Breast epithelium (tissue), 4 donors: ENCODE measurements at regions not wholly inside any gene's neighbourhood (a gene's known extent, or its start where the extent isn't known, plus 50 kb on each side); places are given as distances from the start of the nearest gene placed in this dataset.

Experiments
- DNase-seq, 2 donors: peaks; one replicate each; pipeline ENCODE4 v3.0.0-alpha.2; 2019; ENCODE audit warnings: low spot score in 2 of 2
- H3K27ac ChIP-seq, 2 donors: fragments of 200-600 bp; sonication (generic) in 1 of 2; one replicate each; pipeline ENCODE4 v1.5.1; 2016 to 2019; ENCODE audit warnings: mild to moderate bottlenecking in 1 of 2
- H3K27me3 ChIP-seq, 2 donors: fragments of 200-600 bp; sonication (generic) in 1 of 2; one replicate each; pipeline versions ENCODE4 v1.5.1 to v1.6.0; 2017 to 2019; ENCODE audit warnings: control low read depth in 1 of 2, mild to moderate bottlenecking in 1 of 2
- H3K36me3 ChIP-seq: fragments of 200-600 bp; one replicate; pipeline ENCODE4 v1.5.1; 2019
- H3K4me1 ChIP-seq, 2 donors: fragments of 200-600 bp; sonication (generic); one replicate each; pipeline ENCODE4 v1.5.1; 2016 to 2019; ENCODE audit warnings: control low read depth in 1 of 2
- H3K4me3 ChIP-seq, 3 donors: fragments of 200-600 bp; sonication (generic); 1 replicate in 2 of 3; 2 replicates in 1 of 3; pipeline ENCODE4 v1.5.1; 2016 to 2019; ENCODE audit warnings: mild to moderate bottlenecking in 3 of 3, moderate library complexity in 2 of 3
- H3K9me3 ChIP-seq, 2 donors: fragments of 200-600 bp; sonication (generic) in 1 of 2; one replicate each; pipeline ENCODE4 v1.5.1; 2016 to 2019; ENCODE audit warnings: control low read depth in 1 of 2
- POLR2A ChIP-seq: fragments of 450-650 bp; IDR thresholded peaks from one replicate; pipeline ENCODE4 v1.6.1; 2016; ENCODE audit warnings: antibody characterized with exemption, mild to moderate bottlenecking, moderate library complexity
- POLR2AphosphoS5 ChIP-seq, 3 donors: sonication (generic); formaldehyde crosslinking; IDR thresholded peaks; one replicate each; pipeline ENCODE4 v1.6.1; 2017; ENCODE audit warnings: antibody characterized with exemption in 3 of 3
- intact Hi-C: fragments of 100-400 bp; cut with DNase I; formaldehyde crosslinking; loops from one replicate; pipeline ENCODE4 v1.15.1; 2023; ENCODE audit warnings: low total_unique reads
- TF ChIP-seq, protein P1 (sequence below), 3 donors: fragments of 450-650 bp; IDR thresholded peaks; one replicate each; pipeline ENCODE4 v1.5.1; 2016 to 2017; ENCODE audit warnings: antibody characterized with exemption in 3 of 3, mild to moderate bottlenecking in 3 of 3, moderate library complexity in 3 of 3

DNA sequence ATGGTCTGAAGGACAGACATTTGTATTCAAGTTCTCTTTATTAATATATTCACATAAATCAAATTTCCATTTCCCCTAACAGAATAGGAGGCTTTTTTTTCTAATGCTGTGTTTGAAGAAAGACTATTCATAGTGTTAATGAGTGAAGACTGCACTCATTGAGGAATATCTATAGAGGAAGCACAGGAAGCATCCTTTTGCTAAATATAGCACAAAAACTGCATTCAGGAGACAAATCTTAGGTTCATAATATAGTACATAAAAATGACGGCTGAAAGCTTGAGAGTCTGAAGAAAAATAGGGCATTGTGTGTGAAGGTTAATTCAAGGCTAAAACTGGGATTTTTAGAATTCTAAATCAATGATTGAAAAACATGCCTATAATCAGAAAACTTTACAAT, 50.4 kb upstream of the ANKRD50 start:
- no peak for DNase-seq
- H3K27ac ChIP-seq = no peak overlapping the region
- H3K4me3 ChIP-seq = no peak overlapping the region
- no peaks in the 10 kb centered on the region for H3K36me3 ChIP-seq
- no peak for TF ChIP-seq POLR2A
- TF ChIP-seq, protein P1, sequence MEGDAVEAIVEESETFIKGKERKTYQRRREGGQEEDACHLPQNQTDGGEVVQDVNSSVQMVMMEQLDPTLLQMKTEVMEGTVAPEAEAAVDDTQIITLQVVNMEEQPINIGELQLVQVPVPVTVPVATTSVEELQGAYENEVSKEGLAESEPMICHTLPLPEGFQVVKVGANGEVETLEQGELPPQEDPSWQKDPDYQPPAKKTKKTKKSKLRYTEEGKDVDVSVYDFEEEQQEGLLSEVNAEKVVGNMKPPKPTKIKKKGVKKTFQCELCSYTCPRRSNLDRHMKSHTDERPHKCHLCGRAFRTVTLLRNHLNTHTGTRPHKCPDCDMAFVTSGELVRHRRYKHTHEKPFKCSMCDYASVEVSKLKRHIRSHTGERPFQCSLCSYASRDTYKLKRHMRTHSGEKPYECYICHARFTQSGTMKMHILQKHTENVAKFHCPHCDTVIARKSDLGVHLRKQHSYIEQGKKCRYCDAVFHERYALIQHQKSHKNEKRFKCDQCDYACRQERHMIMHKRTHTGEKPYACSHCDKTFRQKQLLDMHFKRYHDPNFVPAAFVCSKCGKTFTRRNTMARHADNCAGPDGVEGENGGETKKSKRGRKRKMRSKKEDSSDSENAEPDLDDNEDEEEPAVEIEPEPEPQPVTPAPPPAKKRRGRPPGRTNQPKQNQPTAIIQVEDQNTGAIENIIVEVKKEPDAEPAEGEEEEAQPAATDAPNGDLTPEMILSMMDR (IDR thresholded peaks at IDR 0.05) = no peak
- no peak for TF ChIP-seq POLR2AphosphoS5 (IDR thresholded peaks at IDR 0.05)
- no peaks in the 10 kb centered on the region for H3K4me1 ChIP-seq
- intact Hi-C loops = no loop called here
- H3K9me3 ChIP-seq = no peaks in the 10 kb centered on the region
- no peaks in the 10 kb centered on the region for H3K27me3 ChIP-seq
